Right forelimb (tissue), 1 donor: ENCODE measurements at regions not wholly inside any gene's neighbourhood (a gene's known extent, or its start where the extent isn't known, plus 50 kb on each side); places are given as distances from the start of the nearest gene placed in this dataset.
A peak's percentile ranks its signal among the peaks of the same experiment; 100 is the strongest.
"Not testable (repeated sequence)": the region's sequence is repeated elsewhere in the genome, so short reads cannot be mapped to it uniquely, and the experiment has no call there.

ENCODE experiments used
- DNase-seq: peaks from one replicate; pipeline ENCODE4 v3.0.0-alpha.2; 2018

DNA sequence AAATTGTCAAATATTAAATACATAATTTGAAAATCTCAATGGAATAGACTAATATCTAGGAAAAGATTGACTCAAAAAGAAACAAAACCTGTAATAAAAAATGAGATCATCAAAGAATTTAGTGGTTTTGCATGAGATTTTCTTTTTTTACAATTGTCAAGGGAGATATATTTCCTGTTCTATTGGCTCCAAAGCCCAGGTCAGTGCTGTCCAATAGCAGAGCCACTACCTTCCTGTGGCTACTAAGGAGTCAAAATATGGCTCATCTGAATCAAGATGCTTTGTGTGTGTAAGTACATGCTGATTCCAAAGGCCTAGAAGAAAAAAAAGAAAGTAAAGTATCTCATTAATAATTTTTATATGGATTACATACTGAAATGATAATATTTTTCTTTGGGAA, 191.9 kb downstream of the C7orf25 start:
- no peak for DNase-seq

- not testable (repeated sequence) for DNase-seq
Measured at GRCh38 chr7:42718466-42718865, 193.4 kb downstream of the C7orf25 start.

GRCh38 chr7:42714356-42714755, 197.5 kb downstream of the C7orf25 start:
- no peak for DNase-seq

- DNase-seq: no peak
Measured at GRCh38 chr7:42709284-42709683, 202.6 kb downstream of the C7orf25 start.

GRCh38 chr7:42704710-42705109, 207.2 kb downstream of the C7orf25 start:
- no peak for DNase-seq

DNA sequence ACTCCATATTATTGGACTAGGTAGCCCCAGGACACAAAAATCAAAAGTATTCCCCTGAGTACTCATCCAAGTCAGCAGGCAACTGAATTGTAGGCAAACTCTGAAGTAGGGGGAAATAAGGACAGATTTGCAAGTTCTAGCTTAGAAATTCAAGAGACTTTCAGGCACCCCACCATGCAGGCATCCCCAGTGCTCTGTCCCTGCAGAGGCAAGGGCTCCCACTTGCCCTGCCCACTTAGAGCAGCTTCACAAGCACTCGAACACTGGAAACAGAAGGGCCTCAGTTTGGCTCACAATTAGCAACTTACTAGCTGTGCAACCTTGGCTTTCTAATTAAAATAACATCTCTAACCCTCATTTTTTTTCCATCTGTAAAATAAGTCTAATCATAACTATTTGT, 209.2 kb downstream of the C7orf25 start:
- DNase-seq: no peak

DNA sequence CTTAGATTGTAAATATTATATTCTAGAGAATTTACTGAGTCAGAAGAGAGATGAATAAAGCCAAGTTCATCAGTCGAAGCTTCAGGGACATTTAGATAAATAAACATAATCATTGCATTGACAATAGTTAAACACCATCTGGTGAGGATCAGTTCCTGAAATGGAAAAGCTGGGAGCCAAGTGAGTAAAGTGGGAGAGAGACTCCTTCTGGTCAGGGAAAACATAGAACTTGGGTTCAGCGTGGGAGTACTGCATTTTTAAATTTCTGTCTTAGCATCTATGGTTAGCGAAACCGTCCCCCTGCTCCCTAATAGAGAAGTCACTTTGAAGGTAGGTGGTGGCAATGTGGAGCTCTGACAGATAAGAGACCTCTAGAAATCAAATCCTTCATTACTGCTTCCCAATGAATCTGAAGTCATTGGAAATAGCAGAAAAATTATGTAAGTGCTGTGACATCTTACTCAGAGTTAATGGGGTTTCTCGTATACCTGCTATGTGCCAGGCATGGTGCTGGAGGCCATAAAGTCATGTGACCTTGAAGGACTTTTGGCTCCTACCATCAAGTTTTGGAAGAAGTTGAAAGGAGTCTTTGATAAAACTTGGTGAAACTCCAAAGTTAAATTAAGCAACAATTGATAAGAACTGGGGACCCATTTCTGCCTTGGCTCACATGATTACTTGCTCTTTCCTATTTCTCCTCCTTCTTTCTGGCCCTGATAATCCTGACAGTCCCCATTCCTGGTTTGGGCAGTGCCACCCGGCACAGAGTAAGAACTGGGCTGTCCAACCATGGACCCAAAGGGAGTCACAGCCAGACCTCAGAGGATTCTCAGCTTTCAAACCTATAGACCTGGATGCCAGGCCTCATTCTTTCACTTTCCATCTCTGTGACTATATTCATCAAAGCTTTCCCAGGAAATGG, 211.2 kb downstream of the C7orf25 start:
- no peak for DNase-seq

GRCh38 chr7:42699380-42700178, 212.3 kb downstream of the C7orf25 start:
- DNase-seq: no peak

DNA sequence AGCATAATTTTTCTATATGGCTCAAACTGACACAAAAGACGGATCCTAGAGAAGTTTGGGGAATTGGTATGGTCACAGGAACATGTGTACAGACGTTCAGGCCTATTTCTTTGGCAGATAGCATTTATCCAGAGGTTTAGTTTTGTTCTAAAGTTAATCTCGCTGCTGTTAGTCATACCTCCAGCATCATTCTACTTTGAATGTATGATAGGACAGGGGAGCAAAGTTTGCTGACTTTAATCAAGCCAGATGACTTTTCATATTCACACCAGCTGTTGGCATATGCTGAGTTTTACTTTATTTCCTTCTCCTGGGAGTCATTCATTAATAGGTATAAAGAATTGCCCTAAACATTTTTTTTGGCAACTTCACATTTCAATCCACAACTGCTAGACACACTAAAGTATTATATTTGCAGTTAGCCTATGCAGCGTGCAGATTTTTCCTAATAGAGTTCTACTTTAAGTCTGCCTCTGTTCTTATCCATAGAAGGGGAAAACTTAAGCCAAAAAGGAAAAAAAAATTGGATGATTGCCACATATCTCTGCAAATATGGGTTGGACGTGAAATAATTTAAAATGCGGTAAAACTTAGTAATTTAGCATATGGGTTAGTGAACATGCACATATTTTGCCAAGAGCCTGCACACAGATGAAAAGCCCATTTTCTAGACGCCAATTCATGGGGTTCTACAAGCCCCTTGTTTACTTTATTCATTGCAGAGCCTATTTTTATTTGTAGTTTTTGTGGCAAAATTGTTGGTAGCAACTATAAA, 213.1 kb downstream of the C7orf25 start:
- no peak for DNase-seq

DNA sequence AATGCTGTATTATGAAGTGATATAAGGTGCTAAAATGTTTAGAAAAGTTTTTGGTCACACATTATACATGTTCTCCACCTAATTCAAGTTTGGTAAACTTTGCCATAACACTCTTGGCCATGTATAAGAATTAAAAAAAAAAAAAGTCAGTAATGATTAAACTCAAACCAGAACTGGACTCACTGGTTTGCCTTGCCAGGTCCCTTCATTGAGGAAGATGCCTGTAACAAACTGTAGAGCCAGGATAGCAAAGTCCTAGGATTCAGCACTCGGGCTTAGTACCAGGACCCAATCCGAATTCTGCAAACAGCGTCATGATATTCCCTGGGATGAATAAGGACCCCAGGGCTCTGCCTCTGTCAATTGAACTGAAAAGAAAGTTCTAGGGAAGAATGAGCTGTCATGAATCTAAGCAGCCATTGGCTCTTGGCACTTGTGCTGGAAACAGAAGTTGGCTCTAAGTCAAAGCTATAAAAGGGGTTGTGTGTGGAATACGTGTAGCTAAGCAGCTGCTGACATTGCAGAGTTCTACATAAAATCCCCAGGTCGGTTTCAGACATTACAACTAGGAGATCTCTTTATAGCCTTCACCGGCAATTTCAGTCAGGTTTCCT, 216.9 kb downstream of the C7orf25 start:
- DNase-seq: peak; percentile 77

- no peak for DNase-seq
Measured at GRCh38 chr7:42693722-42694121, 218.1 kb downstream of the C7orf25 start.

DNA sequence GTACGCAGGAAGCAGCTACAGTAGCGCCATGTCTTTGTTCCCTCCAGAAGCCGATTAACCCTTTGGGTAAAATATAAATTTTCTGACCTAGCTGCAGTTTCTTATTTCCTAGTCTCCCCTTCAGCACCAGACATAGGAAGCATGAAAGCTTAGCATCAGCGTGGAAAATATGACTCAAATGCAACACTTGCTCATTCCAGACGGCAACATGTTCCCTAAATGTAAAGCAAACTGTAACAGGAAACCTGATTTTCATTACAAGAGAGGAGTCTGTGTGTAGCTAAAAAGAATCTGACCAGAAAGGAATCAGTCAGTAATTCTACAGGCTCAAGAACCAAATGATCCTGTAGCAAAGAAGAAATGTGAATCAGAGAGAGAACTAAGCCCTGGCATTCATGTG, 219.2 kb downstream of the C7orf25 start:
- DNase-seq: no peak

GRCh38 chr7:42690794-42691639, 220.9 kb downstream of the C7orf25 start:
- DNase-seq: no peak

DNA sequence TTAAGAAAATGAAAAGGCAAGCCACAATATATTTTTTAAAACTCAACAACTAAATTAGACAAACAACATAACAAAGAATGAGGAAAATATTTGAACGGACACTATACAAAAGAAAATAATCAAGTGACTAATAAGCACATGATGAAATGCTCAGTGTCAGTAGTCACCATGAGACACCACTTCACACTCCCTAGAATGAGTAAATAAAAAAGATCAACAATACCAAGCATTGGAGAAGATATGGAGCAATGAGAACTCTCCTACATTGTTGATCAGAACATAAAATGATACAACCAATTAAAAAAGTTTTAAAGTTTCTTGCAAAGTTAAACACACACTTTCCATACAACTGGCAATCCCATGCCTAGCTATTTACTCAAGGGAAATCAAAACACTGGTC, 222.2 kb downstream of the C7orf25 start:
- no peak for DNase-seq

DNA sequence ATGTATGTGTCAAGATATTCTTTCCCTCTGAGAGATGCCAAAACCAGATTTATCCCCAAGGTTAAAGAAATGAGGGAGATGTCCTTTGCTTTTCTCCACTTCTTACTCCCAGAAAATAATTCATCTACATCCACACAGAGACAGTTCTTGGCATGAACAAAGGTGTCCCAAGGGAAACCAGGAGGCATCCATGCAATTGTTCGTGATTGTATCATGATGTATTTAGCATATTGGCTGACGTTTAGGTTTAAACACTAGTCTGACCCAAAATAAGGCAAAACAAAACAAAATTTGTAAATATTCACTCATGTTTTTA, 223.9 kb downstream of the C7orf25 start:
- no peak for DNase-seq

- DNase-seq: no peak
Measured at GRCh38 chr7:42687211-42688055, 224.4 kb downstream of the C7orf25 start.

DNA sequence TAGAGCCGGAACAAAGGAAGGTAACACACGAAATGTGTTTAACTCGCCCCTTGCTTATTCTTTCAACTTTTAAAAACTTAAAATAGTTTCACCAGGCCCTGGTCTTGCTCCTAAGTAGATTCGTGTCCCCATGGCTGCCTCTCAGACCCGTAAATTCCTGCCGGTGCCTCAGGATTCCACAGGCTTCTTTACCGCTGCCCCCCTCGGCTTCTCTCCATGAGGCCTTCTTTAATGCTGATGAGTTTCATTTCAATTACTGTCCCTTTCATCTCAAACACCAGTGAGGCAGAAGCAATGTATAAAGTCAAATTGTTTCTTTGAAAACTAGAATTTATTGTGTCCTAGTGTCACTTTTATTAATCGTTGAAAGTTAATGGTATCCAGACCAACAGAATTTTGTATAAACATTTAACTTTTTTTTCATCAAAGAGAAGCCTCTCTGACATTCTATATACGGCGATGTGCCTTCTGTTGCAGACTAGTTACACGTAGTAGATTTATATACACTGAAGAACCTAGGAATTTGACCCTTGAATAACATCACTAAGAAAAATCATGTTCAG, 225.2 kb downstream of the C7orf25 start:
- no peak for DNase-seq

DNA sequence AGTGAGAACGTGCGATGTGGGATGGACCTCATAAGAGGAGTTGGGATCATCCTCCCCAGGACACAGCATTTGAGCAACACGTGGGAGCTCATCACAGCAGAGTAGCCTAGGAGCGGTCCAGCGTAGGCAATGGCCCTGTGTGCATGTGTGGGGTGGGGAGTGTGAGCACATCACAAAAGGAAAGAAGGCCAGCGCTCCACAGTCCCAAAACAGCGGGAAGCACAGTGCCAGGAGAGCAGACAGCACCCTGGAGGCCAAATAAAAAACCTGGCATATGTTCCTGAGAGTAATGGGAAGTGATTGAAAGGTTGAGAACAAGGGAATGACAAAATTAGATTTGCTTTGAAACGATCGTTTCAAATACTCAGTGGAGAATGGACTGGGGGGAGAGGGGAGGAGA, 226.0 kb downstream of the C7orf25 start:
- no peak for DNase-seq

- no peak for DNase-seq
Measured at GRCh38 chr7:42677751-42678699, 233.8 kb downstream of the C7orf25 start.
